GM18502 (cell line): ENCODE measurements at regions not wholly inside any gene's neighbourhood (a gene's known extent, or its start where the extent isn't known, plus 50 kb on each side); places are given as distances from the start of the nearest gene placed in this dataset.
"Not testable (repeated sequence)": the region's sequence is repeated elsewhere in the genome, so short reads cannot be mapped to it uniquely, and the experiment has no call there.

Experiments used
- ATAC-seq: cut with Tn5 transposase; IDR thresholded peaks from one replicate; pipeline ENCODE4 v1.9.1; 2021; ENCODE audit warnings: mild to moderate bottlenecking; ENCODE audit not compliant: unreplicated experiment, poor library complexity

DNA sequence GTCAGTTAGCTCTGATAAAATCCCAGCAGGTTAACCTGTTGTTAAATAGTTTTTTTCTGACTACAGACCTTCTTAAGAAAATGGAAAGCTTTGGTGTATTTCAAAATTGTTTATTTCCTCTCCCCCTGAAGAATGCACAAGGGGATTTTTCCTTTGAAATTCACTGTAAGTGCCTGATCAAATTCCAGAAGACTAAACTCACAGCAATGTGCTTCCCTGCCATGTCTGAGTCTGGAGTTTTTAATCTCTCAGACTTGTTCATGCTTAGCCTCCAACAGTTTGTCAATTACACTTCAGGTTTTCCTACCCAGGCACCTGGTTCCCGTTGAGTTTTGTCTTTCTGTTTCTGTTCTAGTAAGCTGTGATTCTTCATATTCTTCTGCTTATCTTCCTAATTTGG, 961.6 kb upstream of the CDH18 start:
- no peak for ATAC-seq

DNA sequence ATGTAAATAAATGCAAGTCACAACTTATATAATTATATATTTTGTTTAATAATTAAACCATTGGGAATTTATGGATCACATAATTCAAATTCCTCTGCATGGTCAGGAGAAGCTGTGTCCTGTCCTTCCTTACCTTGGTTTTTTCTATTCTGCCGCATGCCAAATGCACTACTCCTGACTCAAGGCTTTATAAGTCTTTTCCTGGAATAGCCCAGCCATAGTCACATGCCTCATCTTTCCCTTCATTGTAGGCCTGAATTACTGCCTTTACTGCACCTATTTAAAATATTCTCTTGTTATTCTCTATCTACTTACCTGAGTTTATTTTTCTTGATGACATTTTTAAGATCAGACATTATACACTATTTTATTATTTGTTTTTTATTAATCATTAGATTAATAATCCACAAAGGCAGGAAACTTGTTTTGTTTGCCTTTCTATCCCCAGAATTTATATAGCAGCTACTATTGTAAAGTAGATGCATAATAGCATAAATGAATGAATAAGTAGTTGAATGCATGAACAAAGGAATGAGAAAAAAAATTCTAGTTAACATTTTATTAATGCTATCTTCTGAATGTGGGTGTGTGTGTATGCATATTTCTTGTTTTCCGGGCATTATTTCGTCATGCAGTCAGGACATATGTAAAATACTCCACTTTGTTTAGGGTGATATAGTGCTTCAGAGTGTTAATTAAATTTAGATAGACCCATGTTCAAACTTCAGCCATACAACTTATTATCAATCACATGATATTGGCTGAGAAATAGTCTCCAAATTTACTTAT, 955.4 kb upstream of the CDH18 start:
- not testable (repeated sequence) for ATAC-seq

DNA sequence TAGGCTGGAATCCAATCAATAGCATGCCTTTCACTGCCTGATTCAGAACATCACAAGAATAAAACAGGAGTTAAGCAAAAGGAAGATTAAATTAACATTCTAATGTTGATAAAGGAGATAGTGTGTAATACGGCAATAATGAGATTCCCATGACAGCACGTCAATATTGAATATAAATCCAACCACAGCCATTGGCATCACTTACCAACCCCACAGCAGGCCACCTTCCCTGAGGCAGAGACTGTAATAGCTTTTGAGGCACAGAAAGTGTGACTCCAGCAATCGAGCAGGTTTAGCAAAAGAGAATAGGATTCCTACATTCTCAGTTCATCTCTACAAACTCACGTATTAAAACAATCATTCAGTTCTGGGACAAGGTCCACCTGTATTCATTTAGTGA, 954.6 kb upstream of the CDH18 start:
- ATAC-seq: not testable (repeated sequence)

DNA sequence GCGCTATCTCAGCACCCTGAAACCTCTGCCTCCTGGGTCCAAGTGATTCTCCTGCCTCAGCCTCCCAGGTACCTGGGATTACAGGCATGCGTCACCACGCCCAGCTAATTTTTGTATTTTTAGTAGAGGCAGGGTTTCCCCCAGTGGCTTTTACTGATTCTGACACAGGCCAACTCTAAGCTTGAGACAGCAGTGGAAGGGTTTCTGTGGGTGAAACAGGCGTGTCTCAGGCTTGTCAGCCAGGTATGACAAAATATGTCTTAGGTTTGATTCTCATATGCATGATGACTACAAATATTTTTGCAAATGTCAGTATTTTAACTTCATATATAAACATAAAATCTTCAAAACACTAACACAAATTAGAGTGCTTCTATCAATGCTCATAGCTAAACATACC, 952.8 kb upstream of the CDH18 start:
- not testable (repeated sequence) for ATAC-seq

DNA sequence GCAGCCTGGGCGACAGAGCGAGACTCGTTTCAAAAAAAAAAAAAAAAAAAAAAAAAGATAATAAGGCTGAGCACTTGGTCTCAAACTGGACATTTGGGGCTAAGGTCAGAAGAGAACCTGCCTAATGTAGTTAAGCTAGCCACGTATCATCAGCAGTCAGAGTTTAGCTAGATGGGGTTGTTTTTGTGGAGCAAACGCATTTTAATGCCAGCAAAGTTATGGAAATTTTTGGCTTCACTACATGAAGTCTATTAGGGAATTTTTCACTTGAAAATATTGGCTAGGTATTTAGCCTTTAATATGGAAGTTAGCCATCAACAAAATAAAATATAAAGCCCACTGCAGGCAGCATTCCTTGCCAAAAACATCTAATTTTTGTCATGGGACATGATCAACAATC, 902.9 kb upstream of the CDH18 start:
- ATAC-seq: not testable (repeated sequence)

DNA sequence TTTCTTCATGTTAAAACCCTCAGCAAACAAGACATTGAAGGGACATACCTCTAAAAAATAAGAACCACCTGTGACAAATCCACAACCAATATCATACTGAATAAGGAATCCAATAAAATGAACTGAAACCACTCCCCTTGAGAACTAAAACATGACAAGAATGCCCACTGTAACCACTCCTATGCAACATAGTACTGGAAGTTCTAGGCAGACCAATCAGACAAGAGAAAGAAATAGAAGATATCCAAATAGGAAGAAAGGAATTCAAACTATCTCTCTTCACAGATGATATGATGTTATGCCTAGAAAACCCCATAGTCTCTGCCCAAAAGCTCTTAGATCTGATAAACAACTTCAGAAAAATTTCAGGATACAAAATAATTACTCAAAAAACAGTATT, 887.7 kb upstream of the CDH18 start:
- ATAC-seq: not testable (repeated sequence)

DNA sequence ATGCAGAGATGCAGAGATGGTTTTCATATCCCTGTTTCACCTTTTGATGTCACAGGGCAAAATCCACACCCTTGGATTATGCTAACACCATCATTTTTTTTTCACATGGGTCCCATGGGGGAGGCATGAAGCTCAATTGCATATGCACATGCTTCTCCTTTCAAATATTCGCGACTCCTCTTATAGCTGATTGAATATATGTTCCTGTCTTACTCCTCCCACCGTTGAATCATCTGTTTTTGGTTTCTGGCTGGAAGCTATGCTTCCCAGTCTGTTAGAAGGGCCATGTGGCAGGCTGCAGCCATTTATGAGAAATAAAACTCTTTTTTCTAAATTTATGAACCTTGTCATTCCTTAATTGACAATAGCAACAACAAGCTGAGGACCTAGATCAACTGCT, 877.9 kb upstream of the CDH18 start:
- ATAC-seq: not testable (repeated sequence)

DNA sequence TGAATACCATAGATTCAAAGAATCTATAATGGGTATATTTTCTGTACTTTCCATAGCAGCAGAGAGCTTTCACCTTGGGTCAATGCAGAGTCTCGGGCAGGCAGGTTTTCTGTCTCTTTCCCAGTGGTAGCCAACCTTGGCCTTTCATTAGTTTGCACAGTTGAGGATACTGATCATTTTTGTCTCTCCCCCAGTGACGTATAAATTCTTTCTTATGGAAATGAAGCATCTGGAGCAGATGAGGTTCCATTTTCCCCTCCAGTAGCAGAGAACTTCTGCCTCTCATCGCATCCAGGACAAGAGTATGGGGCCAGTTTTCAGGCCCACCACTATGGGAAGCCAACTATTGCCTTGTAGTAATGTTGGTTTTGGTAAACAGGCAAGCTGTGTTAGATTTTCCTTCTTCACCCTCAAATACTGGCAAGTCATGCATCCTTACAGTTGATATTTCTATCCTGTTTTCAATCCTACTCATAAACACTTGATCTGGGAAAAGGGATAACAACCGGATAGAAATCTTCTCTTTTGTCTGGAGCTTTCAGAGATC, 845.2 kb upstream of the CDH18 start:
- ATAC-seq: no peak

DNA sequence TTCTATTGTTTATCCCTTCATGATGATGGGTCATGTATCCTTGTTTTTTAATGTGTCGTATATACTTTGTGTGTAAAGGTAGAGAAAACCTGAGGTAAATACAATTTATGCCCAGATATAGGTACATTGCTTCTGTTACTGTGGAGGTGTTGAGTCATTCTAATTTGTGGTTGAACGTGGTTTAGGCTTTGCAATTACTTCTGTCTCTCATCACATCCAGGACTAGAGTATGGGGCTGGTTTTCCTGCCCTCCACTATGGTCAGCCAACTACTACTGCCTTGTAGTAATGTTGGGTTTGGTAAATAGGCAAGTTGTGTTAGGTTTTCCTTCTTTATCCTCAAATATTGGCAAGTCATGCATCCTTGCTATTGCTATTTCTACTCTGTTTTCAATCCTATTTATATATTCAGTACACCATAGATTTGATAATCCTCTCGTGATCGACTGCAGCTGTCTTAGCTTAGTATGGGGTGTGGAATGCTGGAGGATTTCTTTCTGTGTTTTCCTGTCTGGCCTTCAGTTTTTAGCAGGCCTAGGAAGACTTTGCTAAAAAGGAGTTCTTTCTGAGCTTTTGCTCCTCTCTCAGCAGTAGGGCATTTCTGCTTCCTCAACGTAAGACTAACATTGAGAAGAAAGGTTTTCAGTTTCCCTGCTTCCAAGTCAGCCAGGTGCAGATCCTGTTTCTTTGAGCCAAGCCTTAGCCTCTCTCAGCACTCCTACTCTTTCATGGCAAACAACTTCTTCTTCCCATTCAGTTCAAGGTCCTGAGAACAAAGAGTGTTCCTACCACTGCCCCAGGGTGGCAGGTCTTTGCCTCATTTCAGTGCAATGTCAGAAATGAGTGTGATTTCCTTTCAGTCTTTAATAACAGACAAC, 844.4 kb upstream of the CDH18 start:
- no peak for ATAC-seq

DNA sequence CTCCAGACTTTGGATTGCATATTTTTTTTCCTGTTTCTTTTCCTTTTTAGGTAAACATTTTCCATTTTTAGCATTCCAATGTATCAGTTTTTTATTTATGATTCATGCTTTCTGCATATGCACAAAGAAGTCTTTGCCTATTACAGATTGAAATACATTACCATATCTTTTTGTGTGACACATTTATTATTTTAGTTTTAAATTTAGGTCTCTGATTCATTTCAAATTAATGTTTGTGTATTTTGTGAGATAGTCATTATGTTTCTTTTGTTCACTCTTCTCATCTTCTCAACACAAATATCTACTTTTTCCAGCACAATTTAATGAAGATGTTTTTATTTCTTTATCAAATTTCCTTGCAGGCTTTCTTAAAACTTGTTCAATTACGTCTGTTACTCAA, 838.0 kb upstream of the CDH18 start:
- ATAC-seq: not testable (repeated sequence)

DNA sequence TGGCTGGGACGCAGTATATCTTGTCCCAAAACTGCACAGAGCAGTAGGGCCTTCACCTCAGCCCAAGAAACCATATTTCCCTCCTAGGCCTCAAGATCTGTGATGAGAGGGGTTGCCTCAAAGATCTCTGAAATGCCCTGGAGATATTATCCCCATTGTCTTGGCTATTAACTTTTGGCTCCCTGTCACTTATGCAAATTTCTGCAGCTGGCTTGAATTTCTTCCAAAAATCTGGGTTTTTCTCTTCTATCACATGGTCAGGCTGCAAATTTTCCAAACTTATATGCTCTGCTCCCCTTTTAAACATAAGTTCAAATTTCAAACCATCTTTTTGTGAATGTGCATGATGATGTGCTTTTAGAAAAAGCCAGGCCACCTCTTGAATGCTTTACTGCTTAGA, 809.2 kb upstream of the CDH18 start:
- not testable (repeated sequence) for ATAC-seq

DNA sequence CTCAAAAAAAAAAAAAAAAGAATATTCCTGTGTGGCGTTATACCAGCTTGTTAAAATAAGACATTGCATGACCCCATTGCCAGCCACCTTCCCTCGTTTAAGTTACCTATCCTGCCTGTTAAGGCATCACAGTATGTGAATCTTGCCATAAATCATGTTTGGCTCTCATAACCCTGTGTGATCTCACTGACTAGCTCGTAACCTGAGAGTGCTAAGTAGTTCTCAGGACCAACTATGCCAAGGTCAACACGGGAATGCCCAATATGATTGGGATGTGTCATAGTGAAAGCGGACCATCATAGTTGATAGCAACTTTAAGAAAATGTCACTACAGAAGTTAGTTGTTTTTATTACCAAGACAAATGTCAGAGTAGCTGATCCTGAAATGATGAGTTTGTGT, 796.8 kb upstream of the CDH18 start:
- ATAC-seq: not testable (repeated sequence)

DNA sequence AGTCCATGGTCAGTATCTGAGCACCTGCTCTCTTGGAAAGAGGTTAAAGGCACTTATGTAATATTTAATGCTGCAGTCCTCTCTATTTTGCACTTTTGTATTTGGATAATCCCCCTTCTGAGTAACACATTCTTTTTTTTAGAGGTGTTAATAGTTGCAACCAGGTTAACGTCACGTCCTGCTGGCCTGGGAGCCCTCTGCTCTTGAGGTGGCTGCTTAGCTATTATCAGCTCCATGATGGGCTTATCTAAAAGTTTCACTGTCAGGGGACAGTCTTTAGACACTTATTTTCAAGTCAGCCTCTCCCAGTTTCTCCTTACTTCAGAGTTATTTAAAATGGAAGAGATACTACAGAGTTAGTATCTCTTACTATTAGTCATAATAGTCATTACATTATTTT, 795.5 kb upstream of the CDH18 start:
- ATAC-seq: not testable (repeated sequence)

DNA sequence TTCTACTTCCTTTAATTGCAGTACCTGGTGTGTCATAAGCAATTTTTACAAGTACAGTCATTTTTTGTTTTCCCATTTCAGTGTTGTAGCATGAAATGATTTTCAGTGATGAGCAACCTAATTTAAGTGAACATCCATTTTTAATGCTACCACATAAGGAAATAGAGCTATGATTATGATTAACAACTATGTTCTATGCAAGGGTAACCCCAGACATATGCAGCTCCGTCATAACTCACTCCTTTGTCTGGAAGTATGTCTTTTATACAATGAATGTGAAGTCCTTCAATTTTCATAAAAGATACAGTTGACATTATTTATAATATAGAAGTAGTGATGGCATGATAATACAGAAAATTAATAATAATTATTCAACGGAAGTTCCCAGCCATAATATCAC, 783.3 kb upstream of the CDH18 start:
- not testable (repeated sequence) for ATAC-seq

DNA sequence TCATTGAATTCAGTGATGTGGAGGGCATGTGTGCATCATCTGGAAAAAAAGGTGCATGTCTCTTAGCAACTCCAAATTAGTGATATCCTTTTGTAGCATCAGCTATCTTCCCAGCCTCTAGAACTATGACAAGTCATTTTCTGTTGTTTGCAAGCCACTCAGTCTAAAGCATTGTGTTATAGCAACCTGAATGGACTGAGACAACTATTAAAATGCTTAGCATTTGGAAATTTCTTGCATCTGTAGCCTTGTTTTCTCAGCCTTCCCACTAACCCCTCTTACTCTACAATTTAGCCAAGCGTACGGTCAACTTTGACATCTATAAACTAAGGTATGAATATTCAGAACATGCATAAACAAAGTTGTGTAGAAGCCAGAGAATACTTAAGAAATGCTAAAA, 777.1 kb upstream of the CDH18 start:
- ATAC-seq: not testable (repeated sequence)

DNA sequence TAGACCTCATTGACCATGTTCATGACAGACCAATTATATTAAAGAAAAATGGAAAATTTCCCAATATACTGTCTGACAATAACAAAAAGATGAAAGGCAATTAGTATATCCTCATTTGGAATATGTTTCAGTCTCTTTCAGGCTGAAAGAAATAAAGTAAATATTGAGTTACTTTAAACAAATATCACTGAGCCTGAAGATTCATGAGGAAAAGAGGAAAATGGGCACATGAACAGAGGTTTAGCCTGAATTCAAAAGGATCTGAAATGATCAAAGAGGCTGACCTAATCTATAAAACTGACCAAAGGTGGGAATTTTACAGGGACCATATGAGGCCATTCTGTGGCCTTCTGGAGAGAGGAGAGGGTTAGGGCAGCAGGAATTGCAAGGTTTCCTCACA, 771.5 kb upstream of the CDH18 start:
- not testable (repeated sequence) for ATAC-seq

DNA sequence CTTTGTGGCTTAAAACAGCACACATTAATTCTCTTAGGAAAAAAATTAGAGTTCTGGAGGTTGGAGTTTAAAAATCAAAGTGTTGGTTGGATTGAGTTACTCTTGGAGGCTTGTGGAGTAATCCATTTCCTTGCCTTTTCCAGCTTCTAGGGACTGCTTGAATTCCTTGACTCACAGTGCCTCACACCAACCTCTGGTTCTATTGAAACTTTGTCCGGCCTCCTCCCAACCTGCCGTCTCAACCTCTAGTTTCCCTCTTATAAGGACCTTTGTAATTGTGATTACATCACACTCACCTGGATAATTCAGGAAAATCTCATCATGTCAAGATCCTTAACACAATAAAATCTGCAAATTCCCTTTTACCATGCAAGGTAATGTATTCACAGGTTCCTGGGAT, 764.2 kb upstream of the CDH18 start:
- not testable (repeated sequence) for ATAC-seq

DNA sequence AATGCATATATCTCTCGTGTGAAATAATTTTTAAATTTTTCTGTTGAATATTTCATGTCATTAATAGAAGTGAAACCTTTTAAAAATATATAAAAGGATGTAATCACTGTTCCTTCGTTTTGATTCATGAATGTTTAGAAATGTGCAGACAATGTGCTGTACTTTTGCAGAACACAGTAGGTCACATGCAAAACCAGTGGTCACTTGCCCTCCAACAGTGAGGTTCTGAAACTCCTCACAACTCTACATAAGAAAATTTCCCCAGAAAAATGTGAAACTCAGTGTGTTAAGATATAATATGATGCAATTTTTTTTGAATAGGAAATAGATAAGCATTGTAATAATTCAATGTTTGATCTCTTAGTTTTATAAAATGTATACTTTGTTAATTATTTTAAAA, 747.7 kb upstream of the CDH18 start:
- ATAC-seq: peak; percentile 88

DNA sequence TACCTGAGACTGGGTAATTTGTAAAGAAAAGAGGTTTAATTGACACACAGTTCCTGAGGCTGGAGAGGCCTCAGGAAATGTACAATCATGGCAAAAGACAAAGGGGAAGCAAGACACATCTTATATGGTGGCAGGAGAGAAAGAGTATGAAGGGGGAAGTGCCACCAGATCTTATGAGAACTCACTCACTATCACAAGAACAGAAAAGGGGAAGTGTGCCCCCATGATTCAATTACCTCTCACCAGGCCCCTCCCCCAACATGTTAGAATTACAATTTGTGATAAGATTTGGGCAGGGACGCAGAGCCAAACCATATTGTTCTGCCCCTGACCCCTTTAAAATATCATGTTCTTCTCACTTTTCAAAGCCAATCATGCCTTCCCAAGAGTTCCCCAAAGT, 744.2 kb upstream of the CDH18 start:
- not testable (repeated sequence) for ATAC-seq

DNA sequence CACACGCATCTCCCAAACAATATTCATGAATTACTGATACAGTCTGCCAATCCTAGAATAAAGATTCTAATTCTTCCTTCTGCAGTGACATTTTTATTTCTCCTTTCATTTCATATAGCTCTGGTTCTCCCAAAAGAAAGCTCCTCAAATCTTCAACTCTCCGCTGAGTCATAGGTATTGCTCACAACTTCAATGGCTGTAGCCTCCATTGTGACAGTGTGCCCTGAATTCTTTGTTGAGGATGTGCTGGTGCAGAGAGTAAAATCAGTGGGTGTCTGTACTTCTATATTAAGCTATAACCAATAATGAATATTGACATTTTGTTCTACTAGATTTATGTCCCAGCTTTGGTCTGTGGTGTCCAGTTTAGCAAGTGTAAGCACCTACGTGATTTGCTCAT, 733.3 kb upstream of the CDH18 start:
- not testable (repeated sequence) for ATAC-seq

DNA sequence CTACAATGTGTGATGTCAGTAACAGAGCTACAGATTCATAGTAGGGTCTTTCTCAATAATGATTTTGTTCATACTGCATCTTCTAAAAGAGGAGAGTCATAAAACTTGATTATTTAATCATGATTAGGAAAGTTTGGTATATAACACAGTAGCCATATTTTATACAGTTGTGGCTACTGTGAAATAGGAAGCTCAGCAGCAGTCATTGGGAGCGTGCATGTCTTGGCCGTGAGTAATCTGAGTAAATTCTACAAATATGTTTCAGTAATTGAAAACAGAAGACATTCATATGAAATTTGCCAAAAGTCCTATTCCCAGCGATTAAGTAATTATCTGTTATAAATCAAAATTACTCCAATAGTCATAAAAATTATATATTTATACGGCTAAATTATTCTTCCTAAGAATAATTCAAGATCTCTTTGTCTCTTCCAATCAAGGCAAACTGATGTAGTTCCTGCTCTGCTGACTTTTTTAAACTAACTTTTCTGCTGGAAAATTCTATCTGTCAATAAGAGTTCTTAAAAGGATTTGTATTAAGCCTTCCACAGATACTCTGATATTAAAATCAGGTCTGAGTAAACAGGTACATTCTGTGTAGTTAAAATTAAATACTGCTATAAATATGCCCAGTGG, 723.6 kb upstream of the CDH18 start:
- ATAC-seq: not testable (repeated sequence)
